ENCODE measurements at regions not wholly inside any gene's neighbourhood (a gene's known extent, or its start where the extent isn't known, plus 50 kb on each side); places are given as distances from the start of the nearest gene placed in this dataset.

DNA sequence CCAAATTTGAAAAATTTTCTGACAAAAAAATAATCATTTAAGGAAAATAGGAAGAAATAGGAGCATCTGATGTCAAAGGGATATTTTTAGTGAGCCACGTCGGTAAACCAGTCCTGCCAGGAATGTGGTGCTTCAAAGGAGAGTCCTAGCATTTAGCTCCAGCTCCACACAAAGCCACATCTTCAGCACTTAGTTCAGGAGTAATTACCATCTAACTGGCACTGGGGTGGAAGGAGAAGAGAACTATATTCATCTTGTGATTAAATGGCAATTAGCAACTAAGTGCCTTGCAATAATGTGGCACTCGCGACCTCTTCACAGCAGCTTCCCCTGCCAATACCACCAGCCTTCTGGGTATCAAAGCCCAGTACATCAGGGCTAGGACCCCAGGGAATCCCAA, 409.1 kb downstream of the SETD4 start:
- no peak overlapping the region for H3K4me3 ChIP-seq (replicated peaks in 1 of 3; ENCODE audit: insufficient read depth in 1 of 3, low read depth in 1 of 3, low read length in 3 of 3)
- H3K79me2 ChIP-seq (ENCODE audit: control insufficient read depth, insufficient read depth, low read length): no peaks in the 10 kb centered on the region
- peaks cover 2 to 8% of the 10 kb centered on the region in 2 experiments for H3K27me3 ChIP-seq (ENCODE audit: control insufficient read depth in 2 of 2, insufficient read depth in 2 of 2, low read length in 2 of 2)
- ChIA-PET POLR2A (no interaction called here), CTCF (interaction anchor here (0.6 kb wide), 1 partner anchor 404 kb away, joined by 3 read pairs; no protein-coding TSS in a partner anchor)
- H3K36me3 ChIP-seq (ENCODE audit: control insufficient read depth in 2 of 2, extremely low read depth in 1 of 2, insufficient read depth in 2 of 2, low read length in 2 of 2): no peaks in the 10 kb centered on the region
- no peak overlapping the region for H3K27ac ChIP-seq (ENCODE audit: insufficient read depth, low read depth, low read length)
- H4K20me1 ChIP-seq (replicated peaks; ENCODE audit: control insufficient read depth, extremely low read depth, insufficient read depth, low read length): no peaks in the 10 kb centered on the region
- no TSS peak for BruUV-seq (replicated peaks)
- DNase-seq (ENCODE audit: low read depth, low spot score) (no peak), FAIRE-seq (no peak)
- H3K4me1 ChIP-seq (ENCODE audit: control insufficient read depth, extremely low read depth, insufficient read depth, low read length): peaks cover 10% of the 10 kb centered on the region
- H3K9ac ChIP-seq (replicated peaks; ENCODE audit: extremely low read depth, insufficient read depth, low read length): no peak overlapping the region
- dilution Hi-C loops (cut with MboI; ENCODE audit: extremely low pct_ligation_motif_present, low sequenced_read_pairs): no loop called here
- H2AFZ ChIP-seq (ENCODE audit: low read depth, low read length): no peak overlapping the region
- no peaks in the 10 kb centered on the region for H3K9me3 ChIP-seq (replicated peaks; ENCODE audit: control insufficient read depth, insufficient read depth, low read length)
- H3K9me1 ChIP-seq (replicated peaks; ENCODE audit: control insufficient read depth, extremely low read depth, insufficient read depth, low read length): no peaks in the 10 kb centered on the region
- H3K4me2 ChIP-seq (ENCODE audit: insufficient read depth, low read length): no peak overlapping the region
- TF ChIP-seq JUN (IDR thresholded peaks at IDR 0.05; ENCODE audit: borderline replicate concordance, insufficient read depth, insufficient read length, low read depth) (no peak), MYC (IDR thresholded peaks at IDR 0.05; ENCODE audit: low read depth, low read length) (no peak), POLR2AphosphoS5 (IDR thresholded peaks at IDR 0.05; ENCODE audit: insufficient read depth, low read depth, low read length) (no peak), EZH2 (IDR thresholded peaks at IDR 0.05; ENCODE audit: borderline replicate concordance, low read depth, low read length, severe bottlenecking) (no peak), FOS (IDR thresholded peaks at IDR 0.05; ENCODE audit: borderline replicate concordance, insufficient read depth, low read length) (no peak), POLR2A (IDR thresholded peaks at IDR 0.05; ENCODE audit: low read depth, low read length) (no peak), GATA2 (IDR thresholded peaks at IDR 0.05; ENCODE audit: insufficient read depth, insufficient read length, low read depth, low read length) (no peak)
- TF ChIP-seq, protein P1, sequence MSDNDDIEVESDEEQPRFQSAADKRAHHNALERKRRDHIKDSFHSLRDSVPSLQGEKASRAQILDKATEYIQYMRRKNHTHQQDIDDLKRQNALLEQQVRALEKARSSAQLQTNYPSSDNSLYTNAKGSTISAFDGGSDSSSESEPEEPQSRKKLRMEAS (IDR thresholded peaks at IDR 0.05; ENCODE audit: insufficient read depth, insufficient read length): no peak
- TF ChIP-seq, protein P2, sequence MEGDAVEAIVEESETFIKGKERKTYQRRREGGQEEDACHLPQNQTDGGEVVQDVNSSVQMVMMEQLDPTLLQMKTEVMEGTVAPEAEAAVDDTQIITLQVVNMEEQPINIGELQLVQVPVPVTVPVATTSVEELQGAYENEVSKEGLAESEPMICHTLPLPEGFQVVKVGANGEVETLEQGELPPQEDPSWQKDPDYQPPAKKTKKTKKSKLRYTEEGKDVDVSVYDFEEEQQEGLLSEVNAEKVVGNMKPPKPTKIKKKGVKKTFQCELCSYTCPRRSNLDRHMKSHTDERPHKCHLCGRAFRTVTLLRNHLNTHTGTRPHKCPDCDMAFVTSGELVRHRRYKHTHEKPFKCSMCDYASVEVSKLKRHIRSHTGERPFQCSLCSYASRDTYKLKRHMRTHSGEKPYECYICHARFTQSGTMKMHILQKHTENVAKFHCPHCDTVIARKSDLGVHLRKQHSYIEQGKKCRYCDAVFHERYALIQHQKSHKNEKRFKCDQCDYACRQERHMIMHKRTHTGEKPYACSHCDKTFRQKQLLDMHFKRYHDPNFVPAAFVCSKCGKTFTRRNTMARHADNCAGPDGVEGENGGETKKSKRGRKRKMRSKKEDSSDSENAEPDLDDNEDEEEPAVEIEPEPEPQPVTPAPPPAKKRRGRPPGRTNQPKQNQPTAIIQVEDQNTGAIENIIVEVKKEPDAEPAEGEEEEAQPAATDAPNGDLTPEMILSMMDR (IDR thresholded peaks at IDR 0.05; ENCODE audit: extremely low read depth in 1 of 2, insufficient read depth in 1 of 2, low read depth in 1 of 2, low read length in 2 of 2): no peak
- intact Hi-C loops (cut with micrococcal nuclease): no loop called here

Data from endothelial cell of umbilical vein (primary cell).